Gastroesophageal sphincter (tissue), 4 donors: ENCODE measurements at regions not wholly inside any gene's neighbourhood (a gene's known extent, or its start where the extent isn't known, plus 50 kb on each side); places are given as distances from the start of the nearest gene placed in this dataset.
"Not testable (repeated sequence)": the region's sequence is repeated elsewhere in the genome, so short reads cannot be mapped to it uniquely, and the experiment has no call there.

ENCODE experiments used
- ATAC-seq: fragments of 150-250 bp; one replicate; pipeline ENCODE4 v1.9.1; 2016; ENCODE audit warnings: mild to moderate bottlenecking, moderate library complexity
- H3K27ac ChIP-seq, 4 donors: fragments of 200-600 bp; sonication (generic) in 3 of 4; 1 replicate in 3 of 4; 2 replicates in 1 of 4; pipeline ENCODE4 v1.5.1; 2016 to 2019
- H3K27me3 ChIP-seq: fragments of 200-600 bp; sonication (generic); one replicate; pipeline ENCODE4 v1.5.1; 2019
- H3K36me3 ChIP-seq, 2 donors: fragments of 200-600 bp; sonication (generic); one replicate each; pipeline ENCODE4 v1.5.1; 2019; ENCODE audit warnings: control low read depth in 1 of 2
- H3K4me1 ChIP-seq, 3 donors: fragments of 200-600 bp; sonication (generic); 1 replicate in 2 of 3; 2 replicates in 1 of 3; pipeline ENCODE4 v1.5.1; 2016 to 2019; ENCODE audit warnings: control low read depth in 2 of 3
- H3K4me3 ChIP-seq, 2 donors: fragments of 200-600 bp; sonication (generic); one replicate each; pipeline ENCODE4 v1.5.1; 2019; ENCODE audit warnings: mild to moderate bottlenecking in 1 of 2, moderate library complexity in 1 of 2
- H3K9me3 ChIP-seq, 3 donors: fragments of 200-600 bp; sonication (generic); one replicate each; pipeline ENCODE4 v1.5.1; 2017 to 2019; ENCODE audit warnings: control low read depth in 2 of 3
- CTCF ChIP-seq, 4 experiments: fragments of 200-600 bp in 2 of 4; fragments of 450-650 bp in 2 of 4; sonication (generic) in 1 of 4; IDR thresholded peaks; one replicate each; pipeline ENCODE4 v1.5.1; 2017 to 2019; ENCODE audit warnings: antibody characterized with exemption in 4 of 4, mild to moderate bottlenecking in 2 of 4, moderate library complexity in 2 of 4
- EP300 ChIP-seq: sonication (generic); formaldehyde crosslinking; IDR thresholded peaks from one replicate; pipeline ENCODE4 v1.6.1; 2017; ENCODE audit warnings: antibody characterized with exemption, mild to moderate bottlenecking
- POLR2A ChIP-seq, 2 donors: fragments of 450-650 bp; IDR thresholded peaks; one replicate each; pipeline ENCODE4 v1.6.1; 2017; ENCODE audit warnings: antibody characterized with exemption in 2 of 2, mild to moderate bottlenecking in 2 of 2, moderate library complexity in 1 of 2
- POLR2AphosphoS5 ChIP-seq: sonication (generic); formaldehyde crosslinking; IDR thresholded peaks from one replicate; pipeline ENCODE4 v1.6.1; 2017; ENCODE audit warnings: antibody characterized with exemption
- WGBS, 2 donors: methylation state at CpG; one replicate each; pipeline ENCODE4 v1.1.5; 2018; ENCODE audit warnings: low coverage in 1 of 2; 5-methylcytosine and 5-hydroxymethylcytosine counted together

- no peak for ATAC-seq
- no peaks in the 10 kb centered on the region for H3K36me3 ChIP-seq
- TF ChIP-seq POLR2A (IDR thresholded peaks at IDR 0.05) (no peak), CTCF (IDR thresholded peaks at IDR 0.05) (no peak), EP300 (no peak), POLR2AphosphoS5 (no peak)
- H3K27ac ChIP-seq = no peak overlapping the region
- no peak overlapping the region for H3K4me3 ChIP-seq
- H3K27me3 ChIP-seq = peaks cover 18% of the 10 kb centered on the region
- no peaks in the 10 kb centered on the region for H3K9me3 ChIP-seq
- 67% methylated on average over 2 of the region's 3 CpGs; no CpG with 5 or more reads in 1 of the 2 donors for WGBS, 2 donors
- no peaks in the 10 kb centered on the region for H3K4me1 ChIP-seq
These were observed 92.0 kb downstream of the POU3F3 start for GRCh38 chr2:104945866-104946265.

GRCh38 chr2:104947456-104947855, 90.4 kb upstream of the MRPS9 start:
- peaks cover 18% of the 10 kb centered on the region for H3K27me3 ChIP-seq
- ATAC-seq, H3K4me3 ChIP-seq, H3K27ac ChIP-seq, H3K4me1 ChIP-seq, H3K36me3 ChIP-seq, H3K9me3 ChIP-seq: not testable (repeated sequence)
- 19 to 31% methylated on average over 3 to 5 of the region's 7 CpGs for WGBS, 2 donors

GRCh38 chr2:104952976-104953375, 84.9 kb upstream of the MRPS9 start:
- no peak overlapping the region for H3K4me3 ChIP-seq
- no peaks in the 10 kb centered on the region for H3K4me1 ChIP-seq
- no peak for ATAC-seq
- no peak overlapping the region for H3K27ac ChIP-seq
- peaks cover 0 to 10% (median 0%) of the 10 kb centered on the region in 3 donors for H3K9me3 ChIP-seq
- WGBS, 2 donors = 86 to 98% methylated on average over 4 of the region's 4 CpGs
- no peaks in the 10 kb centered on the region for H3K36me3 ChIP-seq
- H3K27me3 ChIP-seq = no peaks in the 10 kb centered on the region
- TF ChIP-seq POLR2AphosphoS5 = no peak
- TF ChIP-seq EP300 = no peak
- no peak for TF ChIP-seq POLR2A (IDR thresholded peaks at IDR 0.05)
- TF ChIP-seq CTCF (IDR thresholded peaks at IDR 0.05) = no peak

- Histone ChIP-seq H3K27me3 (no peaks in the 10 kb centered on the region), H3K9me3 (peaks cover 0 to 36% (median 0%) of the 10 kb centered on the region in 3 donors), H3K27ac (no peak overlapping the region), H3K4me1 (no peaks in the 10 kb centered on the region), H3K36me3 (no peaks in the 10 kb centered on the region), H3K4me3 (no peak overlapping the region)
- TF ChIP-seq EP300 (no peak), POLR2A (IDR thresholded peaks at IDR 0.05) (no peak), CTCF (IDR thresholded peaks at IDR 0.05) (no peak), POLR2AphosphoS5 (no peak)
- ATAC-seq = no peak
These were observed 72.0 kb upstream of the MRPS9 start for GRCh38 chr2:104965900-104966299.

- Histone ChIP-seq H3K27ac (no peak overlapping the region), H3K27me3 (no peaks in the 10 kb centered on the region), H3K4me1 (no peaks in the 10 kb centered on the region), H3K36me3 (no peaks in the 10 kb centered on the region), H3K9me3 (peaks cover 0 to 13% (median 0%) of the 10 kb centered on the region in 3 donors), H3K4me3 (no peak overlapping the region)
- ATAC-seq = no peak
- TF ChIP-seq CTCF (IDR thresholded peaks at IDR 0.05) = no peak
- TF ChIP-seq POLR2AphosphoS5 = no peak
- TF ChIP-seq EP300 = no peak
- no peak for TF ChIP-seq POLR2A (IDR thresholded peaks at IDR 0.05)
- 43 to 48% methylated on average over 3 of the region's 3 CpGs for WGBS, 2 donors
These were observed 68.3 kb upstream of the MRPS9 start for GRCh38 chr2:104969564-104969963.

GRCh38 chr2:104975371-104975770, 62.5 kb upstream of the MRPS9 start:
- ATAC-seq = no peak
- no peaks in the 10 kb centered on the region for H3K4me1 ChIP-seq
- H3K4me3 ChIP-seq = no peak overlapping the region
- no peaks in the 10 kb centered on the region for H3K9me3 ChIP-seq
- H3K36me3 ChIP-seq = no peaks in the 10 kb centered on the region
- 60 to 73% methylated on average over 1 to 3 of the region's 3 CpGs for WGBS, 2 donors
- H3K27ac ChIP-seq = no peak overlapping the region
- no peaks in the 10 kb centered on the region for H3K27me3 ChIP-seq
- no peak for TF ChIP-seq EP300
- TF ChIP-seq CTCF (IDR thresholded peaks at IDR 0.05) = no peak
- no peak for TF ChIP-seq POLR2AphosphoS5
